ENCODE measurements at regions not wholly inside any gene's neighbourhood (a gene's known extent, or its start where the extent isn't known, plus 50 kb on each side); places are given as distances from the start of the nearest gene placed in this dataset.

- no peak overlapping the region for H3K4me3 ChIP-seq (ENCODE audit: low read depth, low read length)
- FAIRE-seq (no peak), DNase-seq (ENCODE audit: low read depth) (no peak)
- TF ChIP-seq CTCF (IDR thresholded peaks at IDR 0.05; ENCODE audit: insufficient read depth, low read length, severe bottlenecking): no peak
- H3K27me3 ChIP-seq (ENCODE audit: control insufficient read depth, insufficient read depth, low read length): no peaks in the 10 kb centered on the region
- no peaks in the 10 kb centered on the region for H3K36me3 ChIP-seq (ENCODE audit: control insufficient read depth, insufficient read depth, low read length)
Measured at GRCh38 chr2:155701721-155702120, 630.8 kb downstream of the NR4A2 start.

- H3K4me3 ChIP-seq (ENCODE audit: low read depth, low read length): no peak overlapping the region
- FAIRE-seq: no peak
- no peak for DNase-seq (ENCODE audit: low read depth)
- no peaks in the 10 kb centered on the region for H3K36me3 ChIP-seq (ENCODE audit: control insufficient read depth, insufficient read depth, low read length)
- H3K27me3 ChIP-seq (ENCODE audit: control insufficient read depth, insufficient read depth, low read length): no peaks in the 10 kb centered on the region
- no peak for TF ChIP-seq CTCF (IDR thresholded peaks at IDR 0.05; ENCODE audit: insufficient read depth, low read length, severe bottlenecking)
Measured at GRCh38 chr2:155696571-155696970, 636.0 kb downstream of the NR4A2 start.

GRCh38 chr2:155695505-155695904 lies 637.0 kb downstream of the NR4A2 start:
- DNase-seq (ENCODE audit: low read depth) (no peak), FAIRE-seq (no peak)
- no peak overlapping the region for H3K4me3 ChIP-seq (ENCODE audit: low read depth, low read length)
- TF ChIP-seq CTCF (IDR thresholded peaks at IDR 0.05; ENCODE audit: insufficient read depth, low read length, severe bottlenecking): no peak
- no peaks in the 10 kb centered on the region for H3K27me3 ChIP-seq (ENCODE audit: control insufficient read depth, insufficient read depth, low read length)
- no peaks in the 10 kb centered on the region for H3K36me3 ChIP-seq (ENCODE audit: control insufficient read depth, insufficient read depth, low read length)

GRCh38 chr2:155692856-155693255 lies 639.7 kb downstream of the NR4A2 start:
- TF ChIP-seq CTCF (IDR thresholded peaks at IDR 0.05; ENCODE audit: insufficient read depth, low read length, severe bottlenecking): no peak
- Histone ChIP-seq H3K27me3 (ENCODE audit: control insufficient read depth, insufficient read depth, low read length) (no peaks in the 10 kb centered on the region), H3K36me3 (ENCODE audit: control insufficient read depth, insufficient read depth, low read length) (no peaks in the 10 kb centered on the region), H3K4me3 (ENCODE audit: low read depth, low read length) (no peak overlapping the region)
- FAIRE-seq (no peak), DNase-seq (ENCODE audit: low read depth) (no peak)

- no peak for TF ChIP-seq CTCF (IDR thresholded peaks at IDR 0.05; ENCODE audit: insufficient read depth, low read length, severe bottlenecking)
- no peak overlapping the region for H3K4me3 ChIP-seq (ENCODE audit: low read depth, low read length)
- DNase-seq (ENCODE audit: low read depth) (no peak), FAIRE-seq (no peak)
- H3K27me3 ChIP-seq (ENCODE audit: control insufficient read depth, insufficient read depth, low read length): no peaks in the 10 kb centered on the region
- no peaks in the 10 kb centered on the region for H3K36me3 ChIP-seq (ENCODE audit: control insufficient read depth, insufficient read depth, low read length)
Measured at GRCh38 chr2:155692106-155692505, 640.4 kb downstream of the NR4A2 start.

- Histone ChIP-seq H3K4me3 (ENCODE audit: low read depth, low read length) (no peak overlapping the region), H3K36me3 (ENCODE audit: control insufficient read depth, insufficient read depth, low read length) (no peaks in the 10 kb centered on the region)
Measured at GRCh38 chr2:155690785-155691184, 641.7 kb downstream of the NR4A2 start.

More at GRCh38 chr2:155690785-155691184, 641.7 kb downstream of the NR4A2 start:
- TF ChIP-seq CTCF (IDR thresholded peaks at IDR 0.05; ENCODE audit: insufficient read depth, low read length, severe bottlenecking): no peak
- DNase-seq (ENCODE audit: low read depth) (no peak), FAIRE-seq (no peak)
- no peaks in the 10 kb centered on the region for H3K27me3 ChIP-seq (ENCODE audit: control insufficient read depth, insufficient read depth, low read length)

Measured in bronchial epithelial cell (primary cell).